ENCODE measurements at regions not wholly inside any gene's neighbourhood (a gene's known extent, or its start where the extent isn't known, plus 50 kb on each side); places are given as distances from the start of the nearest gene placed in this dataset.

GRCh38 chr14:50013934-50014333 lies 102.4 kb downstream of the VCPKMT start:
- TF ChIP-seq POLR2AphosphoS5 (IDR thresholded peaks at IDR 0.05; ENCODE audit: low read depth, low read length) (no peak), TAF1 (IDR thresholded peaks at IDR 0.05; ENCODE audit: borderline replicate concordance, insufficient read depth, low read length) (no peak)

All from PFSK-1 (cell line).